CD4-positive, alpha-beta memory T cell (primary cell): ENCODE measurements at regions not wholly inside any gene's neighbourhood (a gene's known extent, or its start where the extent isn't known, plus 50 kb on each side); places are given as distances from the start of the nearest gene placed in this dataset.
A peak's percentile ranks its signal among the peaks of the same experiment; 100 is the strongest.

Experiments
- CTCF ChIA-PET: fragments of 350-600 bp; sonication (Branson Sonifier 250); formaldehyde crosslinking; loops from one replicate; lab custom pipeline; 2021; ENCODE audit warnings: inconsistent platforms; ENCODE audit not compliant: partially characterized antibody; lab: Charles Lee
- POLR2A ChIA-PET: fragments of 350-600 bp; sonication (Branson Sonifier 250); formaldehyde crosslinking; loops from one replicate; lab custom pipeline; 2021; ENCODE audit not compliant: partially characterized antibody; lab: Charles Lee
- DNase-seq, 5 donors: peaks; one replicate each; pipeline versions ENCODE4 v3.0.0 to v3.0.0-alpha.2; 2020 to 2022; ENCODE audit warnings: mixed read lengths in 1 of 5
- H3K27ac ChIP-seq: one replicate; pipeline ENCODE4 v1.7.0; 2013; ENCODE audit warnings: low read depth, low read length
- H3K27me3 ChIP-seq: 2 replicates; pipeline ENCODE4 v1.7.0; 2013; ENCODE audit warnings: mild to moderate bottlenecking, low read length, moderate library complexity; ENCODE audit not compliant: insufficient read depth
- H3K36me3 ChIP-seq: 2 replicates; pipeline ENCODE4 v1.7.0; 2013; ENCODE audit warnings: mild to moderate bottlenecking, low read length, moderate library complexity; ENCODE audit not compliant: insufficient read depth
- H3K4me1 ChIP-seq: 2 replicates; pipeline ENCODE4 v1.7.0; 2013; ENCODE audit warnings: mild to moderate bottlenecking, low read length, moderate library complexity; ENCODE audit not compliant: insufficient read depth
- H3K4me3 ChIP-seq, 2 donors: one replicate each; pipeline ENCODE4 v1.7.0; 2013; ENCODE audit warnings: low read length in 2 of 2, mild to moderate bottlenecking in 1 of 2
- H3K9me3 ChIP-seq, 2 donors: one replicate each; pipeline ENCODE4 v1.7.0; 2013; ENCODE audit warnings: low read length in 2 of 2, control low read depth in 1 of 2; ENCODE audit not compliant: control insufficient read depth in 1 of 2
- H3K27ac Mint-ChIP-seq, 7 donors: one replicate each; pipeline ENCODE4 v1.8.0; 2020 to 2021; ENCODE audit warnings: mixed read lengths in 7 of 7, mild to moderate bottlenecking in 6 of 7, inconsistent platforms in 3 of 7, moderate library complexity in 3 of 7
- H3K27me3 Mint-ChIP-seq, 2 donors: one replicate each; pipeline ENCODE4 v1.8.0; 2020 to 2021; ENCODE audit warnings: mixed read lengths in 2 of 2
- H3K36me3 Mint-ChIP-seq, 2 donors: one replicate each; pipeline ENCODE4 v1.8.0; 2020 to 2021; ENCODE audit warnings: mixed read lengths in 2 of 2, inconsistent platforms in 1 of 2, mild to moderate bottlenecking in 1 of 2
- H3K4me1 Mint-ChIP-seq, 4 donors: one replicate each; pipeline ENCODE4 v1.8.0; 2020 to 2021; ENCODE audit warnings: mixed read lengths in 4 of 4, mild to moderate bottlenecking in 1 of 4
- H3K4me3 Mint-ChIP-seq, 8 donors: one replicate each; pipeline ENCODE4 v1.8.0; 2020 to 2021; ENCODE audit warnings: mixed read lengths in 8 of 8, mild to moderate bottlenecking in 7 of 8, moderate library complexity in 6 of 8, inconsistent platforms in 3 of 8
- H3K9me3 Mint-ChIP-seq, 8 donors: one replicate each; pipeline ENCODE4 v1.8.0; 2020 to 2021; ENCODE audit warnings: mixed read lengths in 8 of 8, mild to moderate bottlenecking in 5 of 8, inconsistent platforms in 3 of 8, moderate library complexity in 1 of 8
- intact Hi-C: fragments of 100-400 bp; cut with micrococcal nuclease; formaldehyde crosslinking; loops from one replicate; pipeline ENCODE4 v1.15.1; 2023

DNA sequence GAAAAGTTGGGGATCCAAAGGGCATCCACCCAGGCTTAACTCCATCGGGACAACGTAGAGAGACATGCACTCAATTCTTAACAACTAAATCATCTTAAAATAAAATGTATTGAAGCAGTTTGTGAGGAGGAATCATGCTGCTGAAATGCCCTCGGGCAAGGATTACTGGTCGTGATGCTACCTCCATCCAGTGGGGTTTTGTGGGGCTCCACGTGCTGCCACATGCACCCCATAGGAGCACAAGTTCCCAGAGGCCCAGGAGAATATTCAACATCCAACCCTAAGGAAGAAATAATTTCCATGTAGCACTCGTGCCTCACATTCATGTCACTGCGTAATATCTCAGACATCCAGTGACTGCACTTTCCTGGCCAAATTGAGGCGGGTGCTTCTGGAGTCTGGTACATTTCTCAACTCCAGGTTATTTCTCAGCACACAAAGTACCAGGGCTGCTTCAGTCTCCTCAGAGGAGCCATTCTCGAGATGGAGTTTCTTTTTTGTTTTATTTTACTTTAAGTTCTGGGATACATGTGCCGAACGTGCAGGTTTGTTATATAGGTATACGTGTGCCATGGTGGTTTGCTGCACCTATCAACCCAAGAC lies 429.8 kb downstream of the FOXO1 start:
- H3K27me3 ChIP-seq = no peaks in the 10 kb centered on the region
- ChIA-PET POLR2A (interaction anchor here (0.7 kb wide), 1 partner anchor 429 kb away, joined by 3 read pairs; no protein-coding TSS in a partner anchor), CTCF (no interaction called here)
- no peak overlapping the region for H3K4me3 Mint-ChIP-seq
- no peak overlapping the region for H3K27ac Mint-ChIP-seq
- H3K4me1 Mint-ChIP-seq = peaks cover 0 to 3% (median 1%) of the 10 kb centered on the region in 4 donors
- H3K9me3 ChIP-seq = no peaks in the 10 kb centered on the region
- H3K36me3 ChIP-seq = no peaks in the 10 kb centered on the region
- intact Hi-C loops = no loop called here
- no peak for DNase-seq
- H3K4me1 ChIP-seq = no peaks in the 10 kb centered on the region
- H3K4me3 ChIP-seq = no peak overlapping the region
- no peak overlapping the region for H3K27ac ChIP-seq
- no peaks in the 10 kb centered on the region for H3K36me3 Mint-ChIP-seq
- H3K27me3 Mint-ChIP-seq = no peaks in the 10 kb centered on the region
- H3K9me3 Mint-ChIP-seq = no peaks in the 10 kb centered on the region

- no peak for DNase-seq
- H3K27me3 Mint-ChIP-seq = no peaks in the 10 kb centered on the region
- Histone ChIP-seq H3K4me3 (no peak overlapping the region), H3K36me3 (no peaks in the 10 kb centered on the region), H3K27ac (no peak overlapping the region), H3K9me3 (no peaks in the 10 kb centered on the region), H3K4me1 (no peaks in the 10 kb centered on the region), H3K27me3 (no peaks in the 10 kb centered on the region)
- H3K4me3 Mint-ChIP-seq = no peak overlapping the region
- no peaks in the 10 kb centered on the region for H3K36me3 Mint-ChIP-seq
- H3K9me3 Mint-ChIP-seq = no peaks in the 10 kb centered on the region
- intact Hi-C loops = no loop called here
- ChIA-PET CTCF (no interaction called here), POLR2A (no interaction called here)
- no peaks in the 10 kb centered on the region for H3K4me1 Mint-ChIP-seq
- H3K27ac Mint-ChIP-seq = no peak overlapping the region
Measured at GRCh38 chr13:40238761-40239160, 427.7 kb downstream of the FOXO1 start.

- Mint-ChIP-seq H3K9me3 (no peaks in the 10 kb centered on the region), H3K4me1 (peaks cover 0 to 1% (median 0%) of the 10 kb centered on the region in 4 donors), H3K36me3 (no peaks in the 10 kb centered on the region), H3K4me3 (no peak overlapping the region), H3K27ac (no peak overlapping the region), H3K27me3 (no peaks in the 10 kb centered on the region)
- Histone ChIP-seq H3K27me3 (no peaks in the 10 kb centered on the region), H3K4me1 (no peaks in the 10 kb centered on the region), H3K36me3 (no peaks in the 10 kb centered on the region), H3K4me3 (no peak overlapping the region), H3K9me3 (no peaks in the 10 kb centered on the region), H3K27ac (no peak overlapping the region)
- intact Hi-C loops = no loop called here
- POLR2A ChIA-PET = no interaction called here
- DNase-seq = no peak
- CTCF ChIA-PET = no interaction called here
Measured at GRCh38 chr13:40240293-40240692, 426.1 kb downstream of the FOXO1 start.

GRCh38 chr13:40241125-40241798 lies 425.2 kb downstream of the FOXO1 start:
- H3K27me3 Mint-ChIP-seq = no peaks in the 10 kb centered on the region
- no peak for DNase-seq
- H3K27ac ChIP-seq = no peak overlapping the region
- POLR2A ChIA-PET = no interaction called here
- intact Hi-C loops = no loop called here
- H3K36me3 ChIP-seq = no peaks in the 10 kb centered on the region
- no peaks in the 10 kb centered on the region for H3K36me3 Mint-ChIP-seq
- H3K27me3 ChIP-seq = no peaks in the 10 kb centered on the region
- H3K4me3 ChIP-seq = no peak overlapping the region
- H3K4me3 Mint-ChIP-seq = no peak overlapping the region
- no peaks in the 10 kb centered on the region for H3K4me1 ChIP-seq
- CTCF ChIA-PET = no interaction called here
- H3K9me3 Mint-ChIP-seq = no peaks in the 10 kb centered on the region
- no peaks in the 10 kb centered on the region for H3K9me3 ChIP-seq
- H3K27ac Mint-ChIP-seq = no peak overlapping the region
- peaks cover 0 to 3% (median under 1%) of the 10 kb centered on the region in 4 donors for H3K4me1 Mint-ChIP-seq

GRCh38 chr13:40243047-40243446 lies 423.4 kb downstream of the FOXO1 start:
- no peak overlapping the region for H3K4me3 ChIP-seq
- no peak overlapping the region for H3K4me3 Mint-ChIP-seq
- no peaks in the 10 kb centered on the region for H3K27me3 Mint-ChIP-seq
- H3K9me3 Mint-ChIP-seq = peaks cover 0 to 5% (median 0%) of the 10 kb centered on the region in 8 donors
- H3K36me3 ChIP-seq = no peaks in the 10 kb centered on the region
- no peaks in the 10 kb centered on the region for H3K4me1 ChIP-seq
- no peaks in the 10 kb centered on the region for H3K9me3 ChIP-seq
- DNase-seq = no peak
- H3K27me3 ChIP-seq = no peaks in the 10 kb centered on the region
- ChIA-PET CTCF (no interaction called here), POLR2A (no interaction called here)
- H3K27ac ChIP-seq = no peak overlapping the region
- H3K27ac Mint-ChIP-seq = peak overlapping the region in 1 of 7 donors; percentile 4
- peaks cover 0 to 3% (median under 1%) of the 10 kb centered on the region in 4 donors for H3K4me1 Mint-ChIP-seq
- no peaks in the 10 kb centered on the region for H3K36me3 Mint-ChIP-seq
- intact Hi-C loops = no loop called here

DNA sequence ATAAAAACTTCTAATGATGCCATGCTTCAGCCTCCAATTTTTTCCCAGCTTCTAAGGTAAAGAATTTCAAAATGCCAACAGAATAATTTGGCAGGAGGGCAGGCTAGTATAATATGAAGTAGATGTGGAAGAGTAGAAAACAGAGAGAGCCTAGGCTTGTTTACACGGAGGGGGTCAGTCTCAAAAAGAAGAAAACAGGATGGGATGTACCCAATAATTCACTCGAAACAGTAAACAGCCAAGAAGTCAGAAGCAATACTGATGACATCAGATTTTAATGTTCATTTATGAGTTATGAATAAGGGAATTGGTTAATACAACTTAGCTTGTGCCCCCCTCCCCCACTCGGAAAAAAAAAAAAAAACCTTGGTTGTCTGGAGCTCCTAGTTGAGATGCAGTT lies 422.5 kb downstream of the FOXO1 start:
- CTCF ChIA-PET = no interaction called here
- intact Hi-C loops = no loop called here
- Mint-ChIP-seq H3K27me3 (no peaks in the 10 kb centered on the region), H3K4me3 (no peak overlapping the region), H3K36me3 (peaks cover 0 to 5% of the 10 kb centered on the region in 2 donors), H3K9me3 (peaks cover 0 to 15% (median 6%) of the 10 kb centered on the region in 8 donors), H3K4me1 (peaks cover 0 to 3% (median under 1%) of the 10 kb centered on the region in 4 donors), H3K27ac (no peak overlapping the region)
- H3K4me1 ChIP-seq = no peaks in the 10 kb centered on the region
- no peaks in the 10 kb centered on the region for H3K36me3 ChIP-seq
- no peak overlapping the region for H3K4me3 ChIP-seq
- no peaks in the 10 kb centered on the region for H3K9me3 ChIP-seq
- POLR2A ChIA-PET = no interaction called here
- H3K27ac ChIP-seq = no peak overlapping the region
- DNase-seq = no peak
- H3K27me3 ChIP-seq = no peaks in the 10 kb centered on the region

GRCh38 chr13:40245567-40245966 lies 420.9 kb downstream of the FOXO1 start:
- no peak overlapping the region for H3K4me3 Mint-ChIP-seq
- POLR2A ChIA-PET = no interaction called here
- H3K36me3 Mint-ChIP-seq = peaks cover 0 to 7% of the 10 kb centered on the region in 2 donors
- H3K27me3 ChIP-seq = no peaks in the 10 kb centered on the region
- H3K9me3 Mint-ChIP-seq = peaks cover 0 to 29% (median 7%) of the 10 kb centered on the region in 8 donors
- H3K4me1 ChIP-seq = no peaks in the 10 kb centered on the region
- no peak overlapping the region for H3K27ac ChIP-seq
- intact Hi-C loops = no loop called here
- no peak for DNase-seq
- peaks cover 0 to 3% (median under 1%) of the 10 kb centered on the region in 4 donors for H3K4me1 Mint-ChIP-seq
- peaks cover 0 to 4% of the 10 kb centered on the region in 2 donors for H3K9me3 ChIP-seq
- H3K36me3 ChIP-seq = no peaks in the 10 kb centered on the region
- CTCF ChIA-PET = no interaction called here
- no peak overlapping the region for H3K4me3 ChIP-seq
- H3K27ac Mint-ChIP-seq = peak overlapping the region in 1 of 7 donors; percentile 77
- H3K27me3 Mint-ChIP-seq = no peaks in the 10 kb centered on the region
